PC-3 (cell line): ENCODE measurements at regions not wholly inside any gene's neighbourhood (a gene's known extent, or its start where the extent isn't known, plus 50 kb on each side); places are given as distances from the start of the nearest gene placed in this dataset.

ENCODE experiments used
- EZH2 ChIP-seq: fragments of 300-600 bp; sonication (generic); IDR thresholded peaks from one replicate; pipeline ENCODE4 v1.6.1; 2017; ENCODE audit warnings: antibody characterized with exemption, mild to moderate bottlenecking, low read length; ENCODE audit not compliant: unreplicated experiment
- EZH2phosphoT487 ChIP-seq: fragments of 300-600 bp; sonication (generic); IDR thresholded peaks from 2 replicates; pipeline ENCODE4 v1.6.1; 2018; ENCODE audit warnings: mild to moderate bottlenecking, antibody characterized with exemption, low read length, borderline replicate concordance
- TF ChIP-seq, protein P1 (sequence below): fragments of 300-600 bp; sonication (generic); conservative IDR thresholded peaks from 2 replicates; pipeline ENCODE4 v1.5.1; 2017; ENCODE audit warnings: antibody characterized with exemption, low read depth, mild to moderate bottlenecking, low read length

DNA sequence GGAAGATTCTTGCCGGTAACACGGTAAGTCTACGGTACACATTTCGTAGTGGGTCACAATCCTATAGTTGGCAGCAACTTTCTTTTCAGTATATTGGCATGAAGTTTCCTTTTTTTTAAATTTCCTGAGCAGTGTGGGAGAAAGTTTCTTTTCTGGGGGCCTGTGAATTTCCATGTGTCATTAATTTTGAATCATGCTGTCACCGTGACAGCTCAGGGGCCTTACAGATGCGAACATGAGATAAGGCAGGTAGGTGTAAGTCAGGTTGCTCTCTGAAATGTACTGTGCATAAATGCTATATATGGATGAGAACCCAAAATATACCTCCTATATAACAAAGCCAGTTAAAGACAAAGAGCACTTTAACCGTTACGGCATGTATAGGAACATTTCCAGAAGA lies 65.4 kb upstream of the SEM1 start:
- TF ChIP-seq, protein P1, sequence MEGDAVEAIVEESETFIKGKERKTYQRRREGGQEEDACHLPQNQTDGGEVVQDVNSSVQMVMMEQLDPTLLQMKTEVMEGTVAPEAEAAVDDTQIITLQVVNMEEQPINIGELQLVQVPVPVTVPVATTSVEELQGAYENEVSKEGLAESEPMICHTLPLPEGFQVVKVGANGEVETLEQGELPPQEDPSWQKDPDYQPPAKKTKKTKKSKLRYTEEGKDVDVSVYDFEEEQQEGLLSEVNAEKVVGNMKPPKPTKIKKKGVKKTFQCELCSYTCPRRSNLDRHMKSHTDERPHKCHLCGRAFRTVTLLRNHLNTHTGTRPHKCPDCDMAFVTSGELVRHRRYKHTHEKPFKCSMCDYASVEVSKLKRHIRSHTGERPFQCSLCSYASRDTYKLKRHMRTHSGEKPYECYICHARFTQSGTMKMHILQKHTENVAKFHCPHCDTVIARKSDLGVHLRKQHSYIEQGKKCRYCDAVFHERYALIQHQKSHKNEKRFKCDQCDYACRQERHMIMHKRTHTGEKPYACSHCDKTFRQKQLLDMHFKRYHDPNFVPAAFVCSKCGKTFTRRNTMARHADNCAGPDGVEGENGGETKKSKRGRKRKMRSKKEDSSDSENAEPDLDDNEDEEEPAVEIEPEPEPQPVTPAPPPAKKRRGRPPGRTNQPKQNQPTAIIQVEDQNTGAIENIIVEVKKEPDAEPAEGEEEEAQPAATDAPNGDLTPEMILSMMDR = no peak
- TF ChIP-seq EZH2phosphoT487 (no peak), EZH2 (no peak)
